SK-N-MC (cell line): ENCODE measurements at regions not wholly inside any gene's neighbourhood (a gene's known extent, or its start where the extent isn't known, plus 50 kb on each side); places are given as distances from the start of the nearest gene placed in this dataset.

ENCODE experiments used
- DNase-seq: peaks from one replicate; pipeline ENCODE4 v3.0.0-alpha.2; 2011; ENCODE audit warnings: low read depth, low spot score
- H3K27ac ChIP-seq: fragments of 200-600 bp; sonication (generic); 2 replicates; pipeline ENCODE4 v1.5.1; 2016; ENCODE audit warnings: mixed run types
- H3K36me3 ChIP-seq: fragments of 200-600 bp; sonication (generic); 2 replicates; pipeline ENCODE4 v1.6.1; 2017; ENCODE audit warnings: antibody characterized with exemption, low read length, mixed read lengths; ENCODE audit not compliant: insufficient read depth
- H3K4me3 ChIP-seq: fragments of 200-600 bp; sonication (generic); 2 replicates; pipeline ENCODE4 v1.5.1; 2016
- H3K9ac ChIP-seq: fragments of 200-600 bp; sonication (generic); 2 replicates; pipeline ENCODE4 v1.8.0; 2017; ENCODE audit warnings: mixed run types, mixed read lengths; ENCODE audit not compliant: insufficient read length
- H3K9me3 ChIP-seq: fragments of 200-600 bp; sonication (generic); 2 replicates; pipeline ENCODE4 v1.6.1; 2017; ENCODE audit warnings: low read depth, mild to moderate bottlenecking, antibody characterized with exemption, low read length, moderate library complexity, mixed read lengths
- EZH2 ChIP-seq: fragments of 200-600 bp; sonication (generic); IDR thresholded peaks from one replicate; pipeline ENCODE4 v1.6.1; 2017; ENCODE audit warnings: antibody characterized with exemption
- FOXP2 ChIP-seq: optimal IDR thresholded peaks from 2 replicates; pipeline ENCODE3; 2011; ENCODE audit warnings: mild to moderate bottlenecking, moderate library complexity; ENCODE audit not compliant: insufficient read depth; ENCODE audit errors: extremely low read length, control extremely low read depth
- POLR2AphosphoS5 ChIP-seq: IDR thresholded peaks from 2 replicates; pipeline ENCODE4 v1.6.1; 2012; ENCODE audit warnings: mild to moderate bottlenecking, low read depth, low read length, borderline replicate concordance

GRCh38 chr4:189176002-189176401 lies 764.7 kb upstream of the FRG1 start:
- H3K9me3 ChIP-seq, result no peaks in the 10 kb centered on the region
- H3K9ac ChIP-seq, result no peak overlapping the region
- no peak for TF ChIP-seq FOXP2
- TF ChIP-seq EZH2, result no peak
- no peaks in the 10 kb centered on the region for H3K36me3 ChIP-seq
- no peak for DNase-seq
- H3K4me3 ChIP-seq, result no peak overlapping the region
- H3K27ac ChIP-seq, result no peak overlapping the region

- Histone ChIP-seq H3K27ac (no peak overlapping the region), H3K36me3 (no peaks in the 10 kb centered on the region), H3K4me3 (no peak overlapping the region), H3K9me3 (no peaks in the 10 kb centered on the region), H3K9ac (no peak overlapping the region)
- DNase-seq, result no peak
- TF ChIP-seq EZH2, result no peak
- no peak for TF ChIP-seq FOXP2
- no peak for TF ChIP-seq POLR2AphosphoS5
Observed at GRCh38 chr4:189177130-189177529, 763.5 kb upstream of the FRG1 start.

- TF ChIP-seq FOXP2 (no peak), EZH2 (no peak), POLR2AphosphoS5 (no peak)
- H3K9ac ChIP-seq, result no peak overlapping the region
- H3K36me3 ChIP-seq, result no peaks in the 10 kb centered on the region
- DNase-seq, result no peak
- H3K27ac ChIP-seq, result no peak overlapping the region
- no peaks in the 10 kb centered on the region for H3K9me3 ChIP-seq
- no peak overlapping the region for H3K4me3 ChIP-seq
Observed at GRCh38 chr4:189178125-189178746, 762.4 kb upstream of the FRG1 start.

- DNase-seq, result no peak
- Histone ChIP-seq H3K27ac (no peak overlapping the region), H3K36me3 (no peaks in the 10 kb centered on the region), H3K9me3 (no peaks in the 10 kb centered on the region), H3K4me3 (no peak overlapping the region), H3K9ac (no peak overlapping the region)
- no peak for TF ChIP-seq POLR2AphosphoS5
- TF ChIP-seq FOXP2, result no peak
- no peak for TF ChIP-seq EZH2
Observed at GRCh38 chr4:189185810-189186432, 754.8 kb upstream of the FRG1 start.

GRCh38 chr4:189187531-189188052 lies 753.1 kb upstream of the FRG1 start:
- Histone ChIP-seq H3K4me3 (no peak overlapping the region), H3K27ac (no peak overlapping the region), H3K9me3 (no peaks in the 10 kb centered on the region), H3K9ac (no peak overlapping the region), H3K36me3 (no peaks in the 10 kb centered on the region)
- DNase-seq, result no peak
- TF ChIP-seq EZH2 (no peak), FOXP2 (no peak), POLR2AphosphoS5 (no peak)

GRCh38 chr4:189198624-189199023 lies 742.0 kb upstream of the FRG1 start:
- Histone ChIP-seq H3K9me3 (no peaks in the 10 kb centered on the region), H3K27ac (no peak overlapping the region), H3K9ac (no peak overlapping the region), H3K4me3 (no peak overlapping the region), H3K36me3 (no peaks in the 10 kb centered on the region)
- DNase-seq, result no peak
- TF ChIP-seq FOXP2 (no peak), POLR2AphosphoS5 (no peak), EZH2 (no peak)

GRCh38 chr4:189200353-189200752 lies 740.3 kb upstream of the FRG1 start:
- Histone ChIP-seq H3K4me3 (no peak overlapping the region), H3K9me3 (no peaks in the 10 kb centered on the region), H3K27ac (no peak overlapping the region), H3K36me3 (no peaks in the 10 kb centered on the region), H3K9ac (no peak overlapping the region)
- no peak for TF ChIP-seq POLR2AphosphoS5
- TF ChIP-seq EZH2, result no peak
- no peak for TF ChIP-seq FOXP2
- DNase-seq, result no peak

- Histone ChIP-seq H3K4me3 (peak overlapping the region; percentile 71), H3K9me3 (no peaks in the 10 kb centered on the region), H3K36me3 (no peaks in the 10 kb centered on the region), H3K9ac (no peak overlapping the region), H3K27ac (no peak overlapping the region)
- TF ChIP-seq POLR2AphosphoS5 (no peak), EZH2 (no peak), FOXP2 (no peak)
- no peak for DNase-seq
Observed at GRCh38 chr4:189202182-189202868, 738.3 kb upstream of the FRG1 start.

GRCh38 chr4:189202869-189203271 lies 737.8 kb upstream of the FRG1 start:
- H3K9me3 ChIP-seq, result no peaks in the 10 kb centered on the region
- TF ChIP-seq FOXP2, result no peak
- no peak for TF ChIP-seq POLR2AphosphoS5
- TF ChIP-seq EZH2, result no peak
- no peak overlapping the region for H3K27ac ChIP-seq
- no peaks in the 10 kb centered on the region for H3K36me3 ChIP-seq
- H3K4me3 ChIP-seq, result no peak overlapping the region
- no peak overlapping the region for H3K9ac ChIP-seq
- DNase-seq, result no peak
